PC-3 (cell line): ENCODE measurements at regions not wholly inside any gene's neighbourhood (a gene's known extent, or its start where the extent isn't known, plus 50 kb on each side); places are given as distances from the start of the nearest gene placed in this dataset.

Experiments used
- CTCF ChIP-seq: fragments of 300-600 bp; sonication (generic); conservative IDR thresholded peaks from 2 replicates; pipeline ENCODE4 v1.5.1; 2017; ENCODE audit warnings: antibody characterized with exemption, low read depth, mild to moderate bottlenecking, low read length
- EZH2phosphoT487 ChIP-seq: fragments of 300-600 bp; sonication (generic); IDR thresholded peaks from 2 replicates; pipeline ENCODE4 v1.6.1; 2018; ENCODE audit warnings: mild to moderate bottlenecking, antibody characterized with exemption, low read length, borderline replicate concordance

- TF ChIP-seq CTCF, result no peak
- no peak for TF ChIP-seq EZH2phosphoT487
Observed at GRCh38 chr3:34844323-34844620, 795.1 kb upstream of the ARPP21 start.
